ENCODE measurements at regions not wholly inside any gene's neighbourhood (a gene's known extent, or its start where the extent isn't known, plus 50 kb on each side); places are given as distances from the start of the nearest gene placed in this dataset.
"Not testable (repeated sequence)": the region's sequence is repeated elsewhere in the genome, so short reads cannot be mapped to it uniquely, and the experiment has no call there.

DNA sequence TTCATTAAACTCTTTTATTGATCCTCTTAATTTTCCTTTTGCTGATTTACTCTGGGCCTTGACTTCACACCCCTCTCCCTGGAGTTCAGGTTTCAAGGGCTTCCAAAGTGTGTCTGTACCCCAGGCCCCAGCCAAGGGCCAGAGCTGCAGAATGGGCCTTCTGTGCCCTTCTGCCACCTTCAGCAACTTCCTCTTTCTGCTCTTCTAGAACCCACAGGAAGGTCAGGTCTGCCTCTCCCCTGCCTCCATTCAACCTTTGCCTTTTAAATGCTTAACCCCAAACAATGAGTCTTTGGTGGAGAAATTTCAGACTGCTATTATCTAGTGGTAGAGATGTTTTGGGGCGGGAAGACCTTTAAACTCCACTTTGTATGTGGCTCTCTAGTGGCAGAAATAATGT is 63.1 kb downstream of the TSN start:
- DNase-seq, result no peak

GRCh38 chr2:121819846-121820245 is 64.4 kb downstream of the TSN start:
- DNase-seq, result no peak

- no peak for DNase-seq
These were observed 66.2 kb downstream of the TSN start for GRCh38 chr2:121821476-121822158.

- no peak for DNase-seq
These were observed 68.8 kb downstream of the TSN start for GRCh38 chr2:121824264-121824663.

DNA sequence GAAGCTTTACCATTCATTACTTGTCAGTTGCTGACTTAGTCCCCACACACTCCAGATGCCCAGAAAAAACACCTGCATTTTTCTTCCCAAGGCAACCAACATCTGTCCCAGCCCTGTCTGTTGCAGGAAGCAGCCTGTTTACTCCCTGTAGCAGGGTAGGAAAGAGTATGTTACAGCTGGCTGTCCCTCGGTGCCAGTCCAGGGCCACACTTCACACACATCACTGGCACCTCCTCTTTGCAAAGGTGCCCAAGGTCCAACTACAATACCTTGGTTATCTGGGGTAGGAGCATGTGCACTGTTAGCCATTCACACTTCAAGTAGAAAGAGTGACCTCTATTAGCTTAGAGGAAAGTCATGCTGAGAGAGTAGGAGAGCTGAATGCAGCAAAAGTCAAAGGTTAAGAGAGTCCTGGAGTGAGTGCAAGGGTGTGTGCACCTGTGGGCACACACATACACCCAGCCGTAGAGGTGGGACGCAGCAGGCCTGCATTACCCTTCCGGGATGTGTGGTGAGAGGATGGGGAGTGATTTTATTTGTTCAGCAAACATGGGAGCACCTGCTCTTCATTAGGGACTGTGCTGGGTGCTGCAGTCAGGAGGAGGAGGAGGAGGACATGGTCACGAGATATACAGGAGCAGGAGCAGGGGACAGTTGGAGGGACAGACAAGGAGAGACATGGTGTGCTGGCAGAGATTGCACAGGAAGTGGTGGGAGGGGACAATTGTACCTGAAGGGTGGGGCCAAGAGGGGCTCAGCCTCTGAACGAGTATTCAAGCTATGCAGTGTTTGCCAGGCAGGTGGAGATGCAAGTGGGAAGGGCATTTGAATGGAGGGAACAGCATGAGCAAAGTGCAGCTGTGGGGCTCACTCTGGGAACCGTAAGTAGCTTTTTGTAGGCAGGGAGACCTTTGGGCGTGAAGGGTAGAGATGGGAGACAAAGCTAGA is 69.8 kb downstream of the TSN start:
- DNase-seq, result peak; percentile 97

DNA sequence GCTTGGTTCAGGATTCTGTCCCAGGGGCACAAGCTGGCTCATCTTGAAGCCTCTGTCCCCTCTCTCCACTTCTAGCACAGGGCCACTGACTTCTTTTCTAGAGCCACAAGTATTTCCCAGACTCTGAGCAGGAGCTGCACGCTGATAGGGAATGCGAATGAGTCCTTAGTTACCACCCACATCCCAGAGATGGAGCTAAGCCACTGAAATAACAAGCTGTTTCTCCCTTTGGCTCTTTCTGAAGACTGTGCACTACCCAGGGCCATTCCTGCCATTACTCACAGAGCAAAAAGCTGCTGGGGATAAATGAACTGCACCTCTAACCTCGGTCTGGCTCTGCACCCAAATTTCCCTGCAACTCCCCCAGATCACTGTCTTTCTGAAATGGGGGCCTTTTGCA is 70.6 kb downstream of the TSN start:
- no peak for DNase-seq

GRCh38 chr2:121828281-121828731 is 72.9 kb downstream of the TSN start:
- no peak for DNase-seq

GRCh38 chr2:121830809-121831208 is 75.4 kb downstream of the TSN start:
- no peak for DNase-seq

GRCh38 chr2:121831841-121832240 is 76.4 kb downstream of the TSN start:
- no peak for DNase-seq

DNA sequence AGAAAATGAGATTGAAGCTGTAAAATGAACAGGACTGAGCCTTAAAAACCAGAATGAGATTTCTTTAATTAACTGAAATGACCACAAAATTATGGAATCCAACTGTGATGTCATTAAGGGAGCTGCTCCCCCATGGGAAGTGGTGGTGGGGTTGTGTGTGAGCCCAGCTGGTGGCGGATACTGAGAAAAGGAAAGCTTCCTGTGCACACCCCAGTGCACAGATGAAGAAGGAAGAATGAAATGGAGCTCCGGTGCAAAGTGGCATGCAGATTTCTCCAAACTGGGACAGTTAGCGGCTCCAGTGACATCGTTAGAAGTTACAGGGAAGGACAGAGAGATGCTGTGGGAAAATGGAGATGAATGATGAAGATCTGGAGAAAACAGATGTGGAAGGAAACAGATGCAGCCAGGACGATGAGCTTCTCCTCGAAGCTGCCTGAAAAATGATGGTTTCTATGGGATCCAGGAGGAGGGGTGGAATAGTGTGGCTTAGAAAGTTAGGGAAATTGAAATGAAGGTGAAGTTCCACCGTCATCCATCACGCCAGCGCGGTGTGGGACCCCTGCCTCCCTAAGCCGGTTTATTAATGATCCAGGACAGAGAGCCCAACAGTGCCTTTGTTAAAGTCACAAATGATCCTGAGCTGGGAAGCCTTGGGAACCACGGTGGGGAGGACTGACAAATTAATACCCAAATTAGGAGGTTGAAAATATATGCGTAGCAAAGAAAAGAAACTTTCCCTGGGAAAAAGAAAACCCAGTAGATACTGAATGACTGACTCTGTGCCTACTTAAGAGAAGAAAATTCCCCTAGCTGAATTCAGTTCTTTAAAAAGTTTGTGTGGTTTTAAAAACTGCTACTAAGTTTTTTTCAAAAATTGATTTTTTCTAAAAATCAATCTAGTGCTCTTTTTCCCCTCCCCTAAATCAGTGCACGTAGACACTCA is 77.2 kb downstream of the TSN start:
- no peak for DNase-seq

GRCh38 chr2:121833358-121833723 is 77.9 kb downstream of the TSN start:
- DNase-seq, result no peak

DNA sequence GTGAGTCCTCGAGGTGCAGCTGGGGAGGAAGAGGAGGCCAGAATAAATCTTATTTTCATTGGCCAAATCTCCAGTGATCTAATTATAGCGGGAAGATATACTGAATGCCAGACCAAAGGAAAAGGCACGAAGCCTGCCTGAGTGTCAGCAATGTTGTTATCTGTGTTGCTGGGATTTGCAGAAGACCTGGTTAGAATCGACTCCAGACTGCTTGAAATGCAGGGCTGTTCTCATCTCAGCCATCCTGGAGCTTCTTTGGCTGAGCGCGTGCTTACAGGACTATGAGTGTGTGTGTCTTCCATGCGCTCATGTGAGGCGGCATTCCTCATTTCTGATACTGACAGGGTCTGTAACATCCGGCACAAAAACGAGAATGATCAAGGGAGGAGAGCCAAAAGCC is 81.2 kb downstream of the TSN start:
- DNase-seq, result no peak

DNA sequence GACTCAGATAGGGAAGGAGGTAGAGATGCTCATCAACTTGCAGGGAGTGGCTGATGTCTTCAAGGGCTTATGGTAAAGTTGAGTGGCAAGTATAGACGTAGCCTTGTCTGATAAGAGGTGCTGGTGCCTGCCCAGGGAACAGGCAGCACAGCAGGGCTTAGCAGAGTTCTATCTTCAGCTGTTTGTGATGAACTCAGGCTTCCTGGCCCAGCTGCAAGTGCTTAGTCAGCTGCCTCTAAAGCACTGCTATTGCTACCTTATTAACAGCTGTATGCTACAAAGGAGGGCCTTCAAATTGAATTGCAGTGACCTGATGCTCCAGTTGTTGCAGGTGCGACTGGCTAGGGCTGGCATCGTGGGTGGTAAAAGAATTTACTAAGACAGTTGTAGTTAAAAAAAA is 82.1 kb downstream of the TSN start:
- no peak for DNase-seq

DNA sequence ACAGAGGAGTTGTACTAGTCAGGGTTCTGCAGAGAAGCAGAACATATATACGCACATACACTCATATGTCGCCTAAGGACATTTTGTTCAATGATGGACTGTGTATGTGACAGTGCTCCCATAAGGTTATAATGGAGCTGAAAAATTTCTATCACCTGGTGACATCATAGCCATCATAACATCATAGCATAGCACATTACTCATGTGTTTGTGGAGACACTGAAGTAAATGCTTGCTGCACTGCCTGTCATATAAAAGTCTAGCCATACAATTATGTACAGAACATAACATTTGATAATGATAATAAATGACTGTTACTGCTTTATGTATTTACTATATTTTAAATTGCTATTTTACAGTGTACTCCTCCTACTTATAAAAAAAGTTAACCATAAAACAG is 83.1 kb downstream of the TSN start:
- no peak for DNase-seq

GRCh38 chr2:121839584-121839983 is 84.1 kb downstream of the TSN start:
- no peak for DNase-seq

DNA sequence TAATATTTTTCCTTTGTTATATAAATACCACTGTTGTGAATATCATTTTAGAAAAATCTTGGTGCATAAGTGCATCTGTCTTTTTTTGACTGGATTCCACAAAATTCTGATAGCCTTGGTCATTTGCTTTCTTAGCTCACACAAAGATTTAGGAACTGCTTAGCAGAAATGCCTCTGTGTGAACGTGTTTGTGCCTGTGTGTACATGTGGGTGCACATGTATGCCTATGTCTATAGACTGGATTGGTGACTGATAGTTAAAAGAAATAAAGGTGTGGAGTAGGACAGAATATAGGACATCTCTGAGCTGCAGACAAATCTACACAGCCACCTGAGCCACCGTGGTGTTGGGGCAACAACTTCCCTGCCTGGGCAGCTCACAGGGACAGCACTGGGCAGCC is 93.8 kb downstream of the TSN start:
- no peak for DNase-seq

GRCh38 chr2:121853149-121853548 is 97.7 kb downstream of the TSN start:
- not testable (repeated sequence) for DNase-seq

GRCh38 chr2:121855510-121855909 is 100.1 kb downstream of the TSN start:
- no peak for DNase-seq

DNA sequence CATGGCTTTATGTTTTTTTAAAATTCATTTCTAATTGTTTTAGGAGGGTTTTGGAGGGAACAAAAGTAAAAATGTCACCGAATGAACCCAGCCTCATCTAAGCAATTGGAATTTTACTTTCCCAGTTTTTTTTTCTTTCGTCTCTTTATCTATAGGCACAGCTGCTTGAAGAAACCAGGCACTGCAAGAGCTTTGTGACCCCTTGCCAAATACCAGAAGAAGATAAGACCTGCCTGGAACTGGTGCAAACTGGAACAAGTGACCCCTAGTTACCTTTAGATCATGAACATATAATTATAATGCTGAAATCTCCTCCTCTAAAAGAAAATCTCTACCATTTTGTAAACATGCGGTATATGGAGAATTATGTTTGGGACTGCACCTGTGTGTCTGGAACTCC is 100.9 kb downstream of the TSN start:
- no peak for DNase-seq

DNA sequence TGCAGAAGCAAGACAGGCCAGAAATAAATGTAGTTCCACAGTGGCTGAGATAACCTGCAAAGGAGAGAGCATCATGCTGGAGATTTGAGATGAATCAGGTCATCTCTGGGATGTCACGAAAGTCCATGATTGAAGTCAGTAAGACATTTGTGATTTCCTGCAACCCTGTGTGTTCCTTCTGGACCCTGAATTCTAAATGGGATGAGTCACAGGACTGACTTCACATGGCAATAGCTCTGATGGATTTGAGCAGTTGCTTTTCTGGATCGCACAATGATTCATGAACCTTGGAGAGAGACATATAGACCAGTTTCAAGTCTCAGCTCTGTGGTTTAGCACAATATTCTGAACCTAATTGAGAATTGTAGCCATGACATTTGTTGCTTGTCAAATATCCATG is 102.9 kb downstream of the TSN start:
- no peak for DNase-seq

DNA sequence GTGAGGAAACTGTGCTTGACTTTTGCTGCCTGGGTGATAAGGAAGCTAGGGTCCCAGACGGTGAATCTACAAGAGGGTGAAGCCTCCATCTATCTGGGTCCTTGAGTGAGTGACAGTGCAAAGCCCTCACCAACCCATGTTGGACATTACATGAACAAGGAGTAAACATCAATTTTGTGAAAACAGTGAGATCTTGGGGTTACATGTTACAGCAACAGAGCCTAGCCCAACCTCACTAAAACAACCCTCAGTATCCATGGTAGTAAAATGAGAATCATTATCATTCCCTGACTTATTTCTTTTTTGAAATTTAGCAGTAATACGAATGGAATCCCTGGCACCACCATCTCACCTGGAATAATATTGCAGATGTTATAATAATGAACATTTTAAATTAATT is 103.4 kb downstream of the TSN start:
- DNase-seq, result no peak

DNA sequence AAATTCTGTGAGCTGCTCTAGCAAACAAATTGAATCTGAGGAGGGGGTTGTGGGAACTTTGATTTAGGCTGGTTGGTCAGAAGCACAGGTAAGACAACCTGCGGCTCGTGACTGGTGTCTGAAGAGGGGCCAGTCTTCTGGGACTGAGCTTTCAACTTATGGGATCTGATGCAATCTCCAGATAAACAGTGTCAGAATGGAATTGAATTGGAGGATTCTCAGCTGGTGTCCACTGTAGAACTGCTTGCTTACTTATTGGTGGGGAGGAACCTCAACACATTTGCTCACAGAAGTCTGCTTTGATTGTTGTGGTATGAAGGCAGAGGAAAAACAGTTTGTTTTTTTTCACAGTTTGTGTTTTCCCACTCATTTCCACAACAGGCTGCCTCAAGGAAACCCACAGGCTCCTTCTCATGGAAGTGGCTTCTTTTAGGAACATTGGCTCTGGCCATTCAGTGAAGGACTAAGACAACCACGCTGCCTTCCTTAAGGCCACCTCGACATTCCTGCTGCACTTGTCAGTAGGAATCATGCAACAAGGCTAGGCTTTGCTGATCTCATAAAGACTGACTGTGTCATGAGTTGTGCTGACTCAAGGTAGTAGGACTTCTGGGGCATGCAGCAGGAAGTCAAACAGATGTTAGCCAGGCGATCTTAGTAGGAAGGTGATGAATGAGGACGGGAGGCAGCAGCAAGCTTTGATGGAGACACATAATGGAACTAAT is 104.7 kb downstream of the TSN start:
- no peak for DNase-seq

Measured in NCI-H146 (cell line).